ENCODE measurements at regions not wholly inside any gene's neighbourhood (a gene's known extent, or its start where the extent isn't known, plus 50 kb on each side); places are given as distances from the start of the nearest gene placed in this dataset.

- H3K4me3 Mint-ChIP-seq, result no peak overlapping the region
- H3K4me1 Mint-ChIP-seq (ENCODE audit: low read depth), result peaks cover 6% of the 10 kb centered on the region
- H3K36me3 Mint-ChIP-seq (ENCODE audit: low read depth), result no peaks in the 10 kb centered on the region
- DNase-seq, result no peak
- H3K9me3 Mint-ChIP-seq, result no peaks in the 10 kb centered on the region
- H3K27ac Mint-ChIP-seq, result no peak overlapping the region
- peaks cover 6% of the 10 kb centered on the region for H3K27me3 Mint-ChIP-seq
Measured at GRCh38 chr1:182192215-182192614, 130.7 kb upstream of the ZNF648 start.

- Mint-ChIP-seq H3K27ac (no peak overlapping the region), H3K27me3 (peaks cover 6% of the 10 kb centered on the region), H3K9me3 (no peaks in the 10 kb centered on the region), H3K4me3 (no peak overlapping the region), H3K4me1 (ENCODE audit: low read depth) (peaks cover 6% of the 10 kb centered on the region), H3K36me3 (ENCODE audit: low read depth) (no peaks in the 10 kb centered on the region)
- DNase-seq, result no peak
Measured at GRCh38 chr1:182191381-182192115, 130.0 kb upstream of the ZNF648 start.

- Mint-ChIP-seq H3K27ac (no peak overlapping the region), H3K4me3 (no peak overlapping the region), H3K36me3 (ENCODE audit: low read depth) (no peaks in the 10 kb centered on the region), H3K4me1 (ENCODE audit: low read depth) (peaks cover 6% of the 10 kb centered on the region), H3K27me3 (no peaks in the 10 kb centered on the region), H3K9me3 (no peaks in the 10 kb centered on the region)
- DNase-seq, result no peak
Measured at GRCh38 chr1:182189535-182190066, 128.1 kb upstream of the ZNF648 start.

- Mint-ChIP-seq H3K36me3 (ENCODE audit: low read depth) (no peaks in the 10 kb centered on the region), H3K9me3 (no peaks in the 10 kb centered on the region), H3K27ac (no peak overlapping the region), H3K4me1 (ENCODE audit: low read depth) (peaks cover 6% of the 10 kb centered on the region), H3K4me3 (no peak overlapping the region), H3K27me3 (peaks cover 2% of the 10 kb centered on the region)
- DNase-seq, result no peak
Measured at GRCh38 chr1:182186757-182187146, 125.2 kb upstream of the ZNF648 start.

GRCh38 chr1:182185842-182186756, 124.6 kb upstream of the ZNF648 start:
- H3K36me3 Mint-ChIP-seq (ENCODE audit: low read depth), result no peaks in the 10 kb centered on the region
- no peak overlapping the region for H3K27ac Mint-ChIP-seq
- DNase-seq, result no peak
- peaks cover 6% of the 10 kb centered on the region for H3K4me1 Mint-ChIP-seq (ENCODE audit: low read depth)
- H3K9me3 Mint-ChIP-seq, result no peaks in the 10 kb centered on the region
- H3K27me3 Mint-ChIP-seq, result peaks cover 8% of the 10 kb centered on the region
- H3K4me3 Mint-ChIP-seq, result no peak overlapping the region

- no peak overlapping the region for H3K27ac Mint-ChIP-seq
- no peaks in the 10 kb centered on the region for H3K9me3 Mint-ChIP-seq
- H3K4me3 Mint-ChIP-seq, result no peak overlapping the region
- H3K36me3 Mint-ChIP-seq (ENCODE audit: low read depth), result no peaks in the 10 kb centered on the region
- H3K4me1 Mint-ChIP-seq (ENCODE audit: low read depth), result peaks cover 5% of the 10 kb centered on the region
- DNase-seq, result no peak
- H3K27me3 Mint-ChIP-seq, result peaks cover 8% of the 10 kb centered on the region
Measured at GRCh38 chr1:182185136-182185535, 123.6 kb upstream of the ZNF648 start.

- Mint-ChIP-seq H3K4me3 (no peak overlapping the region), H3K4me1 (ENCODE audit: low read depth) (no peaks in the 10 kb centered on the region), H3K9me3 (no peaks in the 10 kb centered on the region), H3K27ac (no peak overlapping the region), H3K27me3 (peaks cover 8% of the 10 kb centered on the region), H3K36me3 (ENCODE audit: low read depth) (no peaks in the 10 kb centered on the region)
- DNase-seq, result no peak
Measured at GRCh38 chr1:182183606-182184005, 122.1 kb upstream of the ZNF648 start.

- no peak overlapping the region for H3K4me3 Mint-ChIP-seq
- no peaks in the 10 kb centered on the region for H3K9me3 Mint-ChIP-seq
- H3K4me1 Mint-ChIP-seq (ENCODE audit: low read depth), result no peaks in the 10 kb centered on the region
- H3K36me3 Mint-ChIP-seq (ENCODE audit: low read depth), result no peaks in the 10 kb centered on the region
- DNase-seq, result no peak
- H3K27ac Mint-ChIP-seq, result no peak overlapping the region
- H3K27me3 Mint-ChIP-seq, result peaks cover 8% of the 10 kb centered on the region
Measured at GRCh38 chr1:182182311-182182710, 120.8 kb upstream of the ZNF648 start.

GRCh38 chr1:182181167-182181572, 119.7 kb upstream of the ZNF648 start:
- Mint-ChIP-seq H3K4me1 (ENCODE audit: low read depth) (no peaks in the 10 kb centered on the region), H3K9me3 (no peaks in the 10 kb centered on the region), H3K27ac (no peak overlapping the region), H3K4me3 (no peak overlapping the region), H3K27me3 (peaks cover 11% of the 10 kb centered on the region), H3K36me3 (ENCODE audit: low read depth) (no peaks in the 10 kb centered on the region)
- DNase-seq, result no peak

GRCh38 chr1:182175361-182175931, 113.9 kb upstream of the ZNF648 start:
- H3K27ac Mint-ChIP-seq, result no peak overlapping the region
- no peak for DNase-seq
- H3K9me3 Mint-ChIP-seq, result no peaks in the 10 kb centered on the region
- H3K4me1 Mint-ChIP-seq (ENCODE audit: low read depth), result peaks cover 7% of the 10 kb centered on the region
- H3K4me3 Mint-ChIP-seq, result no peak overlapping the region
- peaks cover 3% of the 10 kb centered on the region for H3K27me3 Mint-ChIP-seq
- H3K36me3 Mint-ChIP-seq (ENCODE audit: low read depth), result no peaks in the 10 kb centered on the region

GRCh38 chr1:182174513-182174855, 113.0 kb upstream of the ZNF648 start:
- no peak overlapping the region for H3K4me3 Mint-ChIP-seq
- peaks cover 3% of the 10 kb centered on the region for H3K27me3 Mint-ChIP-seq
- no peaks in the 10 kb centered on the region for H3K9me3 Mint-ChIP-seq
- no peaks in the 10 kb centered on the region for H3K36me3 Mint-ChIP-seq (ENCODE audit: low read depth)
- no peak for DNase-seq
- peaks cover 7% of the 10 kb centered on the region for H3K4me1 Mint-ChIP-seq (ENCODE audit: low read depth)
- H3K27ac Mint-ChIP-seq, result no peak overlapping the region

- H3K27me3 Mint-ChIP-seq, result peaks cover 3% of the 10 kb centered on the region
- no peaks in the 10 kb centered on the region for H3K36me3 Mint-ChIP-seq (ENCODE audit: low read depth)
- no peak for DNase-seq
- H3K4me1 Mint-ChIP-seq (ENCODE audit: low read depth), result peaks cover 7% of the 10 kb centered on the region
- H3K4me3 Mint-ChIP-seq, result no peak overlapping the region
- no peak overlapping the region for H3K27ac Mint-ChIP-seq
- no peaks in the 10 kb centered on the region for H3K9me3 Mint-ChIP-seq
Measured at GRCh38 chr1:182173808-182174512, 112.4 kb upstream of the ZNF648 start.

GRCh38 chr1:182172699-182173098, 111.2 kb upstream of the ZNF648 start:
- H3K9me3 Mint-ChIP-seq, result no peaks in the 10 kb centered on the region
- H3K27me3 Mint-ChIP-seq, result peaks cover 3% of the 10 kb centered on the region
- no peaks in the 10 kb centered on the region for H3K36me3 Mint-ChIP-seq (ENCODE audit: low read depth)
- H3K27ac Mint-ChIP-seq, result no peak overlapping the region
- H3K4me1 Mint-ChIP-seq (ENCODE audit: low read depth), result peaks cover 7% of the 10 kb centered on the region
- no peak overlapping the region for H3K4me3 Mint-ChIP-seq
- no peak for DNase-seq

- Mint-ChIP-seq H3K4me1 (ENCODE audit: low read depth) (peaks cover 7% of the 10 kb centered on the region), H3K4me3 (no peak overlapping the region), H3K36me3 (ENCODE audit: low read depth) (no peaks in the 10 kb centered on the region), H3K27me3 (no peaks in the 10 kb centered on the region), H3K9me3 (no peaks in the 10 kb centered on the region), H3K27ac (no peak overlapping the region)
- no peak for DNase-seq
Measured at GRCh38 chr1:182170891-182171461, 109.5 kb upstream of the ZNF648 start.
